ENCODE measurements at regions not wholly inside any gene's neighbourhood (a gene's known extent, or its start where the extent isn't known, plus 50 kb on each side); places are given as distances from the start of the nearest gene placed in this dataset.

GRCh38 chr3:40801284-40801741, 276.6 kb downstream of the ZNF621 start:
- TF ChIP-seq LEF1 (IDR thresholded peaks at IDR 0.05; ENCODE audit: borderline replicate concordance) (no peak), BHLHE40 (IDR thresholded peaks at IDR 0.05; ENCODE audit: borderline replicate concordance) (no peak), L3MBTL2 (conservative IDR thresholded peaks at IDR 0.05) (no peak), SUZ12 (IDR thresholded peaks at IDR 0.05) (no peak), FOXA1 (IDR thresholded peaks at IDR 0.05) (no peak), ARNT (IDR thresholded peaks at IDR 0.05) (no peak), SP1 (IDR thresholded peaks at IDR 0.05) (no peak)
